DMS 273 (cell line): ENCODE measurements at regions not wholly inside any gene's neighbourhood (a gene's known extent, or its start where the extent isn't known, plus 50 kb on each side); places are given as distances from the start of the nearest gene placed in this dataset.

ENCODE experiments used
- DNase-seq: peaks from one replicate; lab custom pipeline; 2025; ENCODE audit not compliant: unreplicated experiment; lab: John Stamatoyannopoulos, UW

DNA sequence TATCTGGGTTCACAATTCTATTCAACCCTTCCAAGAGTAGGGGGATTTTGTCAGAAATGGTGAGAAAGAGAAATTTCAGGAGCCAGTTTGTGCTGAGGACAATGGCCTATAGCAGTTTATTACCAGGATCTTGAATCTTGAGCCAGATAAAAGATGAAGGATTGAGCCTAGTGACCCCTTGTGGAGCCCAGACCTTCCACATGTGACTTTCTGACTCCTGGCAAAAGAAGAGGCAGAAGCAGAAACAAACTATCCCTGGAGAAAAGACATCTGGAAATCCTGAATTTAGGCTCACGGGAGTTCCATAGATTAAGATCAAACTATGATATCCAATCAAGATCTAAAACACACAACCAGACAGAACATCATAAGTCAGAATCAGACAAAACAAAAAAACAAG is 60.9 kb upstream of the CHRM2 start:
- no peak for DNase-seq

DNA sequence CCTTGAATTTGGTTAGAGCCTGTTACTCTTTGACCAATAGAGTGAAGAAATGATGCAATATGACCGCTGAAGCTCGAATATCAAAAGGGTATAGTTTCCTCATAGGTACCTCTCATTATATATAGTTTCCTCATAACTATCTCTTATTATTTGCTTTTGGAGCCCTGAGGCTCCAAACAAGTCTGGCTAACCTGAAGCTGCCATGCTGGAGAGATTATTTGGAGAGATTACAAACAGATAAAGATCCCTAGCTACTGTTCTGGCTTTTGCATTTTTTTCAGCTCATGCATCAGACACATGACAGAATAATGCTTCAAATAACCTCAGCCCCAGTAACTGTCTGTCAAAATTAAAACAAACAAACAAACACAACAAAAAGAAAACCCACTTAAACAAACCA is 65.4 kb upstream of the CHRM2 start:
- DNase-seq, result no peak

DNA sequence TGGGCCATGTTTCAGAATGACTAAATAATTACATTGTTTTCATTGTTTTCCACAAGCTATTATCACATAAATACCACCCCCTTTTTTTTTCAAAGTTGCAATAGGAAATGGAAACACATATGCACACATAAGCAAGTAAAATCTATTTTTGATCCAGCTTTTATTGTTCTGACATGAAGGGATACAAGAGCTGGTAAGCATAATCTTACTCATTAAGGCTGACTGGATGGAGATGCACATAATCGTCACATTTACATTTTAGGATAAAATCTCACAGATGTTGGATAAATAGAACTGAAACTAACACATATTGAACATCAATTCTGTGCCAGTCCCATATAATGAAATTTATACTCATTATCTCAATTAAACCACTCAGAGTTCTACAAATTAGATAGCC is 84.5 kb upstream of the CHRM2 start:
- no peak for DNase-seq

DNA sequence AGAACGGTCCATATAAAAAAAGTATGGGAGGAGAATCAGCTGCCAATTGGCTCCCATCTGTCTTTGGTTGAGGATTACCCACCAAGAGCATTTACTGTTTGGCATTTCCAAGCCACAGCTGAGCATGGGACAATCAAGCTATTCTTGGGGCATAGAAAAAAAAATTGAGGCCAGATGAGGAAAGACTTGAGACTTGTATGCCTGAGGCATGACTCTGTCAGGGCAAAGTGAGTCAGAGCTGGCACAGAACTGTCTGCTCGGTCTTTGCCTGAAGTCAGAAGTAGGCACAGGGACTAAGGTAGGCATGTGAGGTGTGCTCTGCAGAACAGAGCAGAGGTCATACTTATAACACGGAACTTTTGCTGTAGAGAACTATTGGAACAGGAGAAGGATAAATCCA is 126.5 kb upstream of the CHRM2 start:
- DNase-seq, result no peak

DNA sequence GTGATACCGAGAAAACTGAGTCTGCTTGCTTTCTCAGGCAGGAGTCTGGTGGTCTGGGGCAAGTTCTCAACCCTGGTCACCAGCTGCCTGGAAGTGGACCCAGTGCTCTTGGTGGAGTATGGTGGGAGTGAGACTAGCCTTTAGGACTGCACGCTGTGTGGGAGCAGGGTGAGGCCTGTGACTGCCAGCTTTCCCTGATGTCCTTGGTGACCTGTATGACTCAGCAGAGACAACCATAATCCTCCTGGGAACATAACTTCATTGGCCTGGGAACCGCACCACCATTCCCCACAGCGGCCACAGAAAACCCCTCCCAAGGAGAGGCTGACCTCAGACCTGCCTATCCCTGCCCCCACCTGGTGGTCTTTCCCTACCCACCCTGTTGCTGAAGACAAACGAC is 139.5 kb upstream of the CHRM2 start:
- no peak for DNase-seq

DNA sequence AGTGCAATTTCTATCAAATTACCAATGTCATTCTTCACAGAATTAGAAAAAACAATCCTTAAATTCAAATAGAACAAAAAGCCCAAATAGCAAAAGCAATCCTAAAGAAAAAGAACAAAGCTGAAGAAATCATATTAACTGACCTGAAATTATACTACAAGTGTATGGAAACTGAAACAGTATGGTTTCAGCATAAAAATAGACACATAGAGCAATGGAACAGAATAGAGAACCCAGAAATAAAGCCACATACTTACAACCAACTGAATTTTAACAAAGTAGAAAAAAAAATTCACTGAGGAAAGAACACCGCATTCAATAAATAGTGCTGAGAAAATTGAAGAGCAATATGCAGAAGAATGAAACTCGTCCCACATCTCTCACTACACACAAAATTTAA is 142.0 kb upstream of the CHRM2 start:
- no peak for DNase-seq

DNA sequence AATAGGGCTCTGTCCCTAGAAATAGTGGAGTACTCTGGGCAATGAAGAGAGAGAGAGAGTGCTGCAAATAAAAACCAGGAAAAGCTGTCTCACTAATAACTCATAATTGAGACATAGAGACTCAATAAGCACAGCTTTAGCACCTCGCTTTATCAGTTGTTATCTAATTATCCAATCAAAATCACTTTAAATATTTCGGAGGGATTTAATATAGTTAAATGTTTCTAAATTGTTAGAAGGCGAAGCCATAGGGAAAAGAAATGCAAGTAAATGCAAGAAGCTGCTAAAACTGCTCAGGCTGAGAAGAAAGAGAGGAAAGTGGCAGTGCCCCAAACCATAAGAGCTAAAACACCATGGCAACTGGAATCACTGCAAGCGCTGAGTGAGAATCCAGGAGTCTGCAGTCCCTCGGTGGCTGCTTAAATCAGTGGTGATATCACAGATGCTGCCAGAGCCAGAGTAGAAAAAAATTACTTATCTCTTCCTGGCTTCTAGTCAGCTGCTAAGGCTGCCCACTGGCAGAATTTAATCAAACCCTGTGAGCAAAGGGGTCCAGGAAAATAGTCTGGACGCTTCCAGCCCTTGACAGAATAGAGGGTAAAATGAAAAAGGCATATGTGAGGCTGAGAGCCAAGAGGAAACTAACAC is 150.4 kb upstream of the CHRM2 start:
- no peak for DNase-seq

DNA sequence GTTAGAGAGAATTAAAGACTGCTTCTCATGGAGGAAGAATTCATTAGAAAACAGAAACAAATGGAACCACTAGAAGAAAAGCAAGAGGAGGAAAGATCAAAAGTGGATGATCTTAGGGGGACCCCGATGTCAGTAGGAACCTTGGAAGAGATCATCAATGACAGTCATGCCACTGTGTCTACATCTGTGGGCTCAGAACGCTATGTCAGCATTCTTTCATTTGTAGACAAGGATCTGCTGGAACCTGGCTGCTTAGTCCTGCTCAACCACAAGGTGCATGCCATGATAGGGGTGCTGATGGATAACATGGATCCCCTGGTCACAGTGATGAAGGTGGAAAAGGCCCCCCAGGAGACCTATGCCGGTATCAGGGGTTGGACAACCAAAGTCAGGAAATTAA is 154.4 kb upstream of the CHRM2 start:
- DNase-seq, result no peak

DNA sequence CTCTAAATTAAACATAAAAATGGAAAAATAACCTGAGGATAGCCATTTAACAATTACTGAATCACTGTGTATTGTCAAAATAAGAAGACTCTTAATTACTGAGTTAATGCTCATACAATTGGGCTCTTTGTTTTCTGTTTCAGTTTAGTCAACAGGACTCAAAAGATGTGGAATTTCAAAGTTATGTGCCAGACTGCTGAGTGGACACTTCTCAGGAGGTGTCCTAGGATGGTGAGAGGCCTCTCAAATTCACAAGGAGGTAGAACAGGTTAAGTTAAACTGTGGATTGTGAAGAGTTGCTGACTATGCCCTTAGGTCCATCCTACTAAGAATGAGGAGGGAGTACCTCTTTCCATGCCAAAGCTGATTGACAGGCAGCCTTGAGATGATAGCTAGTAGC is 157.7 kb upstream of the CHRM2 start:
- DNase-seq, result no peak

DNA sequence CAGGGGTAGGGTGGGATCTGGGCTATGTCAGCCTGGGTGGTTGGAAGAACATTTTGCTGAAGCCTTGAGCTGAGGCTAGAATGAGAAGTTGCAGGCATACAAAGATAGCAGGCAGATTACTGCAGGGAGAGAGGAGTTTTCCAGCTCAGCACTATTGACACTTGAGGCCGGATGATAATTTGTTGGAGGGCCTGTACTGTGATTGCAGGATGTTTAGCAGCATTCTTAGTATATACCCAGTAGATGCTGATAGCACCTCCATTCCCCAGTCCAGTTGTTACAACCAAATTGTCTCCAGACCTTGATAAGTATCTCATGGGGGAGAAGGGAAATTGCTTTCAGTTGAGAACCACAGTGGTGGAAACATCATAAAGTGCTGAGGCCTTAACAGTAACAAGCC is 158.6 kb upstream of the CHRM2 start:
- no peak for DNase-seq

DNA sequence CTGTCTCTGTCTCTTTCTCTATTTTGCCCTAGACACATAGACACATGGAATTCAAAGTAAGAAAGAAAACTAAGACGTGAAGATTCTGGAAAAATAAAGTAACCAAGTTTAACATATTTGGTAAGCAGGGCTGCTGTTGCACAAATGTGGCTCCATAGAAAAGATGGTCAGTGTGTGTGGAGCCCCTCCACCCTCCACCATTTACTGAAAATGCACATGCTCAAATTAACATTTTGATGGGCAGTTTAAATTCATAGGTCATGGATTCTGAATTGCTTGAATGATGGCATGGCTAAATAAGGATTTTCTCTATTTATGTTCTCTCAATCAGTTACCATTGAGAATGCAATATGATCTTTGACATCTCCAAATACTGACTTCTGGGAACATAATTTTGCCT is 165.5 kb upstream of the CHRM2 start:
- no peak for DNase-seq

DNA sequence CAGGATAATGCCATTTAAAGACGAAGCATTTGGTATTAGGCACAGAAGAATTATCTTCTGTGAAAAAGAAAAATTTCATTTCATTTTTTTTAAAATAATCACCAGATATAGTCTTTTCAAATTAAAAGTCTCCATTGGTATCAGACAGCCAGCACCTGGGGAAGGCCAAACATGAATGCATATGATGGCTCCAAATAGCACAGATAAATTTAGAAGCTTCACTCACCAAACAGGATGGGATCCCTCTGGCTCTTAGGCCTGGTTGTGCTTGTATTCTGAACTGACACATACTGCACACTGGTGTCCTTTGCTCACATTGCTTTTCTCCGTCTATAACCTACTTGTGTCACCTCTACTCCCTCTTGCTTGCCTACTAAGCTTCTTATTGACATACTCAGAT is 169.5 kb upstream of the CHRM2 start:
- DNase-seq, result no peak

DNA sequence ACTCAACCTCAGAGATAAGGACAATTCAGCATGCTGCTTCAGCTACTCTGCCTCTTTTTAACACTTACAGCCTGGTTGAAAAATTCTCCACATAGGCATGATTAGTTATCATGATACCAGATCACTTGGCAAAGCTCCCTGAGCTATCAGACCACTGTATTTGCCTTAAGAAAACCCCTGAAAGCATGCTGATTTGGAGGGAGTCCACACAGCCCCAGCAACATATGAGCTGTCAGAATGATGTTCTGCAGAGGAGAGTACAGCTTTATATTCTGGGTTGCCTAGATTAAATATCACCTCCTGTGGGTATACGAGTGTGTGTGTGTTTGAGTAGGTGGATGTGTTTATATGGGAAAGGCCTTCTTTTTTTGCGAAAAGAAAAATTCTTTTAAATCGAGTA is 170.2 kb upstream of the CHRM2 start:
- DNase-seq, result no peak

DNA sequence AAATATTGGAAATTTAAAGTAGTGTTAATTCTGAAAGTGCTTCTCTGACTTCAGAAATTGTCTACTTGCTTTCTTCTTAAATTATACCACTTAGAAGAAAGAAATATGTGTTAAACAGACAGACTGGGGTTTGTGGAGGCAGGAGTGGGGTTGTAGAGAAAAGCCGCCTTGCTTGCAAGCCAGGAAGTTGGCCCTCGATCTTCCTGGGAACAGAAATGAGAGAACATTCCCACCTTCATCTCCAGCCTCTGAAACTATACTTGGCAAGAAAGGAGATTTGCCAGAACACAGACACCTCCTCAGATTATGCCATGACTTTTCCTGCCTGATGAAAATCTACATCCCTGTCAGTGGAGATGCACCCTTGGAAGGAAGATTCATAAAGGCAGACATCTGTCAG is 171.2 kb upstream of the CHRM2 start:
- no peak for DNase-seq

DNA sequence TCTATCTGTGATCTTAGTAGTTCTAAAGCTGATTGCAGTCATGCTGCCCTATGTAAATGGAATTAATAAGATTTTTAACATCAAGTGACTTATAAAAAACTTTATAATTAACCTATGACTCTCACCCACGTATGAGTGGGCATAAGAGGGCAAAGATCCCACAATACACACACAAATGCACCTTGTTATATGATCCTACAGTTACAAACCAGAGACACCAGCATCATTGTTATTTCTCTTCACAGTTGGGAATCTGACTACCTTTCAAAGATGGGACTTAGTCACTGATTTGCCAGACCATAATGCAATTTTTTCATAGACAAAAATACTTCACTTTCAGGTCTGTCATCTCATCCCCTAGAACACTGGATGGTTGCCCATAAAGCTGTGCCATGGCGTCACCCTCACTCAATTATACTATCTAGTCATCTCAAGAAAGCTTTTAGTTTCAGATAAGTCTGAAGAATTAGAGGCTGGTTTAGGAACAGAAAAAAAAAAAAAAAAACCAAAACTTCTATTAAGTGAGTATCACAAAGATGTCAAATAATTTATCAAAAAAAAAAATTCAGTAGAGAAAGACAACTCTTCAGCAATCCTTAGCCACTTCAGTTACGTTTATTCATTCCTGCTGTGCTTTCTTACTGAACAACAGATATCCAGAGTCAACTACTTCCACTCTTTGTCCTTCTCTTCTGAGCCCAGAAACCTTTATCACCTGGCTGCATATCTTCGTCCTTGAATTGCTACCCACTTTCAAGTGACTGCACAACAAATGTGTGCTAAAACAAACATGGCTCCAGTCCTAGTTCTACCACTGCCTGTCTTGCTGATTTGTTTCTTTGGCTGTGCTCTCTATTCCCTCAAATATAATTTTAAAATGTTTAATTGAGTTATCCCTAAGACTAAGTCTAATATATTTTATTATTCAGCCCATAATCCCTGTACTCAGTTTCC is 175.0 kb upstream of the CHRM2 start:
- no peak for DNase-seq

DNA sequence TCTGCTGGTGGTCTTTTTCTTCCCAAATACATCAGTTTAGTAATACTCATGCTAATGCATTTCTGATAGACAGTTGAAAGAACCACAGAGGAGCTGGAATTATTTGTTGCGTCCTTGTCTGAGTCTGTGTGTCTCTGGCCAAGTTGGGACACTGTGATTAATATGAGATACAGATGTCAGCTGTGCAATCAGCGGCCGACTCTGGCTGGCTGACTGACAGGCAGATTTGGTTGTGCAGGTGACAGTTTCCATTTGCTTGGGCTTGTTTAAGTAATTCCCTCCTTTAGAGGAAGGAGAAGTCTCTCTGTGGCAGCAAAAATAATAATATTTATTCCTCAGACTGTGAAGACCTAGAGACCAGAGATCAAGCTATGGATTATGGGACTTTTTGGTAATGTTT is 176.2 kb upstream of the CHRM2 start:
- DNase-seq, result no peak

DNA sequence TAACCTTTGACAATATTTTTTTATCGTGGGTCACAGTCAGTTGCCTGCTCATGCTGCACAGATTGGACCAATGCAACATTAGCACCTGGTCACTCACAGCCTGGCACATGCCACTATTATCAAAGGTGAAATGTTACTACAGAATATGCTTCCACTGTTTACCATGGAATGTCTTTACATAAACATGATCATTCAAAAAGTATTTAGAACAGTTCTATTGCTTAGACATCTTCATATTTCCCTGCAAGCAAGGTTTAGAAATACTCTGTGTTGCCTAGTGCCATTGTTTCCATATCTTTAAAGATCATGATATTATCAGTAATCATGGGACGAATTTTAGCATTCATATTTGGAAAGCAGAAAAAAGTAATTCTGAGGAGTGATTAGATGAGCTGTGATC is 179.9 kb upstream of the CHRM2 start:
- no peak for DNase-seq

DNA sequence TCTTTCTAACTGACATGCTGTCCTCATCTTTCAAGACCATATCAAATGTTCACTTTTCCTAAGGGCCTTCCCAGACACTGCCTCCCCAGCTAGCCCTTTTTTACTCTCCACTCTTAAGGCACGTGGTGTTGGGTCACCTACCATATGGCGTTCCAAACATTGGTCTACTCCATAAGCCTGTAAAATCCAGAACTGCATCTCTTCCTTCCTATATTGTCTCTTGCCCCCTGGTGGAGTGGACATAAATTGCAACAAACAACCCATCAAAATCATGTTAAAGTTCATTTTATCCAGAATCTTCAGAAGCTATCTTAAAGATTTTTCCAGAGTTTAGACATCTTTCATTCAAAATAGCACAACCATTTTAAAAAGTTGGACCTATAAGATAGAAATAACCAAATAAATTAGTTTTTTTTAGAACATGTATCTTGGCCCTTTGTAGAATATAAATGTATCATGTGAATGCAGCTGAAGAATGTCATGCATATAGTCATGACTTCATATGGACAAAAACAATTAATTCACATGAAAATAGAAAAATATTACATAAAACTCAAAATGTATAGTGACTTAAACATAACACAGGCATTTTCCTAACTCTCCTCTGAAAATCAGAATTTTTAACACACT is 180.6 kb upstream of the CHRM2 start:
- peak; percentile 68 for DNase-seq

DNA sequence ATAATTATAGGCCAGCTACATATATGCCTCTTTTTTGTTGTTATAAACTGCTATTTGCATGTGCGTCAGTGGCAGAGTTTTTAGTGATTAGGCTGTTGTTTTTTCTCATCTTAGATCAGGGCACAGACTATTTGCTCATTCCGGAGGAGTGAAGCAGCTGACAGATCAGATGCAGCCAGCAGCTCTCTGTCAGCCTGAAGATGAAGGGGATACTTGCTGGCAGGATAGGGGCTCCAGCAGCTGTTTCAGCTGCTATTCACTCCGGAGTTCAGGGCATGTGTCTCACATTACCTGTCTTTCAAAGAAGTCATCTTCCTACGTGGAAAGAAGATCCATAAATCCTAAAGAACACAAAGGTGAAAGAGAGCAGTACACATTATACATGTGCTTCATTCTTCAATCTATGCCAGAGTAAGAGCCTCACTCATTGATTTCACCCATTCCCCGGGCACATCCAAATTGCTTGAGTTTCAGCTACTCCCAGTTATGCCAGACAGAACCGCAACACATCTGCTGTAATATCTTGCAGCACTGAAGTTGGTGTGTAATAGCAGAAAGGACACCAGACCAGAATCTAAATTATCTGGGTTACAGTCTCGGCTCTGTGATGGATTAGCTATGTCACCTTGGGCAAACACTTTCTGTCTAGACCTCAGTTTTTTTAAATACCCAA is 182.8 kb upstream of the CHRM2 start:
- no peak for DNase-seq

DNA sequence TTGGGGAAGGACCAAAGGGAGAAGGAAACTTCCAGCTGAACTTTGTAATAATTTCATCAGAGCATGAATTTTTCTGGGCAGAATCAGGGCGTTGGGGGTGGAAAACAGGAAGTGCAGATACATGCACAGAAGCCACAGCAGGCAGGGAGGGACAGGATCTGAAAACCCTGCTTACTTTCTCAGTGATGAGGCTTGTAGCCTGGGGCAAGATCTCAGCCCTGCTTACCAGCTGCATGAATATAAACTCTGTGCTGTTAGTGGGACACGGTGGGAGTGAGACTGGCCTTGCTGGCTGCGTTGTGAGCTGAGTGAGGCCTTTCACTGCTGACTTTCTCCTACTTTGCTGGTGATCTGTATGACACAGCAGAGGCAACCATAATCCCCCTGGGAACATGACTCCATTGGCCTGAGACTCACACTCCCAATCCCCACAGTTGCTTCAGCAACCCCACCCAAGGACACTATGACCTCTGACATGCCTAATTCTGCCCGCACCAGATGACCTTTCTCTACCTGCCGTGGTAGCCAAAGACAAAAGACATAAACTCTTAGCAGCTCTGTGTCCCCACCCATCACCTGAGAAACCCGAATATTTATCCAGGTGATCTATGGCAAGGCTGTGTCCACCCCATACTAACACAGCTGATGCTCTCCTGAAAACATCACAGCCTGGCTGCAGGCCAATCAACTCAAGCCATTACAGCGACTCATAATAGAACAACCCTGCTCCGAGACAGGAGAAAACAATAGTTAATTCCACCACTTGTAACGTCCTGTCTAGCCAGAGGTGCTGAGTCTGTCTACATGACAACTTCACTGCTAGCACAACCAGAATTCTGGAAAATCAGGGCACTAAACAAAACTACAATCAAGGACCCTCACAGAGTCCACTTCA is 190.7 kb upstream of the CHRM2 start:
- no peak for DNase-seq

DNA sequence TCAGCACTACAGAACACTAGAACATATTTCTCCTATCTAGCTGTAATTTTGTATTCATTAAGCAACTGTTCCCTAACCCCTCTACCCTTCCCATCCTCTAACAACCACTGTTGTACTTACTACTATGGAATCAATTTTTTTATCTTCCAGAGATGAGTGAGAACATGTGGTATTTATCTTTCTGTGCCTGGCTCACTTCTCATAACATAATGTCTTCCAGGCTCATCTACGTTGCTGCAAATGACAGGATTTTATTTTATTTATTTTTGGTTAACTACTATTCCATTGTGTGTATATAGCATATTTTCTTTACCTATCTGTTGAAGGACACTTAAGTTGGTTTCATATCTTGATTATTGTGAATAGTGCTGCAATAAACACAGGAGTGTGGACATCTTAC is 200.9 kb upstream of the CHRM2 start:
- no peak for DNase-seq
